IMR-90 (cell line): ENCODE measurements at regions not wholly inside any gene's neighbourhood (a gene's known extent, or its start where the extent isn't known, plus 50 kb on each side); places are given as distances from the start of the nearest gene placed in this dataset.

Experiments used
- ATAC-seq: fragments of 200-7000 bp; cut with Tn5 transposase; 2 replicates; pipeline ENCODE4 v1.9.1; 2020; ENCODE audit warnings: low read depth, mild to moderate bottlenecking, moderate library complexity
- BruUV-seq: library from RNA; stranded (reverse); fragments of 400-500 nt; replicated peaks from 2 replicates; lab custom pipeline; 2021; lab: Mats Ljungman, UMichigan
- CTCF ChIA-PET: fragments of 300-600 bp; formaldehyde crosslinking; extraction: SDS; loops from one replicate; lab custom pipeline; 2021; ENCODE audit warnings: antibody characterized with exemption; lab: Yijun Ruan, JAX
- POLR2A ChIA-PET: fragments of 300-600 bp; sonication (Branson Sonifier 250); formaldehyde crosslinking; loops from one replicate; lab custom pipeline; 2022; ENCODE audit warnings: antibody characterized with exemption; ENCODE audit not compliant: unreplicated experiment; lab: Charles Lee
- DNase-seq: peaks from one replicate; pipeline ENCODE4 v3.0.0; 2013
- H2AFZ ChIP-seq: replicated peaks from 2 replicates; pipeline ENCODE3; 2013; ENCODE audit warnings: low read length, mild to moderate bottlenecking; ENCODE audit not compliant: poor library complexity
- H2AK5ac ChIP-seq: 2 replicates; pipeline ENCODE4 v1.6.1; 2013; ENCODE audit warnings: low read depth, low read length, inconsistent platforms
- H2AK9ac ChIP-seq: replicated peaks from 2 replicates; pipeline ENCODE3; 2013; ENCODE audit warnings: mild to moderate bottlenecking, low read depth, low read length, moderate library complexity; ENCODE audit not compliant: poor library complexity
- H2BK120ac ChIP-seq: 2 replicates; pipeline ENCODE4 v1.6.1; 2013; ENCODE audit warnings: low read depth, low read length, inconsistent platforms
- H2BK15ac ChIP-seq: 3 replicates; pipeline ENCODE4 v1.6.1; 2013; ENCODE audit warnings: low read depth, low read length, inconsistent platforms
- H2BK20ac ChIP-seq: 2 replicates; pipeline ENCODE4 v1.6.1; 2013; ENCODE audit warnings: low read depth, mild to moderate bottlenecking, inconsistent platforms, low read length, moderate library complexity
- H2BK5ac ChIP-seq: 2 replicates; pipeline ENCODE4 v1.6.1; 2013; ENCODE audit warnings: mild to moderate bottlenecking, low read depth, low read length, inconsistent platforms; ENCODE audit not compliant: poor library complexity, severe bottlenecking
- H3K14ac ChIP-seq: replicated peaks from 2 replicates; pipeline ENCODE4 v1.6.1; 2013; ENCODE audit warnings: low read depth, low read length, inconsistent platforms
- H3K18ac ChIP-seq: 2 replicates; pipeline ENCODE4 v1.6.1; 2013; ENCODE audit warnings: low read depth, low read length, control low read depth
- H3K23ac ChIP-seq: 2 replicates; pipeline ENCODE4 v1.6.1; 2013; ENCODE audit warnings: low read depth, low read length, inconsistent platforms
- H3K27ac ChIP-seq: 2 replicates; pipeline ENCODE4 v1.5.1; 2013; ENCODE audit warnings: mild to moderate bottlenecking, control low read depth, low read length; ENCODE audit not compliant: insufficient read depth
- H3K27me3 ChIP-seq: 2 replicates; pipeline ENCODE4 v1.6.1; 2013; ENCODE audit warnings: low read length; ENCODE audit not compliant: control insufficient read depth, insufficient read depth
- H3K36me3 ChIP-seq: 2 replicates; pipeline ENCODE4 v1.6.1; 2013; ENCODE audit warnings: low read length, mixed read lengths; ENCODE audit not compliant: control insufficient read depth, insufficient read depth
- H3K4ac ChIP-seq: 2 replicates; pipeline ENCODE4 v1.6.1; 2013; ENCODE audit warnings: low read depth, low read length, inconsistent platforms
- H3K4me1 ChIP-seq: 2 replicates; pipeline ENCODE4 v1.6.1; 2013; ENCODE audit warnings: low read length, mixed read lengths; ENCODE audit not compliant: control insufficient read depth, insufficient read depth
- H3K4me2 ChIP-seq: 2 replicates; pipeline ENCODE4 v1.6.1; 2013; ENCODE audit warnings: low read depth, mild to moderate bottlenecking, control low read depth, low read length, moderate library complexity
- H3K4me3 ChIP-seq: 2 replicates; pipeline ENCODE4 v1.5.1; 2013; ENCODE audit warnings: low read depth, mild to moderate bottlenecking, control low read depth, low read length, moderate library complexity; ENCODE audit not compliant: insufficient read depth
- H3K56ac ChIP-seq: 2 replicates; pipeline ENCODE4 v1.6.1; 2013; ENCODE audit warnings: low read length, inconsistent platforms; ENCODE audit not compliant: insufficient read depth; ENCODE audit errors: extremely low read depth
- H3K79me1 ChIP-seq, 2 experiments: 2 replicates each; pipeline ENCODE4 v1.6.1; 2013; ENCODE audit warnings: low read length in 2 of 2, inconsistent platforms in 1 of 2, low read depth in 1 of 2
- H3K9ac ChIP-seq: 2 replicates; pipeline ENCODE4 v1.6.1; 2013; ENCODE audit warnings: low read depth, low read length, control low read depth
- H3K9me1 ChIP-seq: 2 replicates; pipeline ENCODE4 v1.6.1; 2013; ENCODE audit warnings: low read length, inconsistent platforms; ENCODE audit not compliant: insufficient read depth
- H3K9me3 ChIP-seq: 2 replicates; pipeline ENCODE4 v1.6.1; 2013; ENCODE audit warnings: low read length; ENCODE audit not compliant: control insufficient read depth, insufficient read depth
- H4K20me1 ChIP-seq: 2 replicates; pipeline ENCODE4 v1.6.1; 2013; ENCODE audit warnings: low read length, inconsistent platforms; ENCODE audit not compliant: insufficient read depth
- H4K5ac ChIP-seq: 2 replicates; pipeline ENCODE4 v1.6.1; 2013; ENCODE audit warnings: mild to moderate bottlenecking, low read depth, low read length, control low read depth
- H4K8ac ChIP-seq, 2 experiments: 2 replicates each; pipeline ENCODE4 v1.6.1; 2013; ENCODE audit warnings: low read depth in 2 of 2, low read length in 2 of 2, control low read depth in 1 of 2, inconsistent platforms in 1 of 2
- H4K91ac ChIP-seq: 2 replicates; pipeline ENCODE4 v1.6.1; 2013; ENCODE audit warnings: low read depth, low read length, inconsistent platforms; ENCODE audit not compliant: insufficient read depth
- BHLHE40 ChIP-seq: fragments of 150-350 bp; IDR thresholded peaks from 2 replicates; pipeline ENCODE4 v1.6.1; 2016; ENCODE audit warnings: mild to moderate bottlenecking, low read depth, low read length
- FOS ChIP-seq: fragments of 150-350 bp; IDR thresholded peaks from 2 replicates; pipeline ENCODE4 v1.6.1; 2016; ENCODE audit warnings: low read depth, low read length
- MAFK ChIP-seq: IDR thresholded peaks from 2 replicates; pipeline ENCODE4 v1.6.1; 2012; ENCODE audit warnings: low read depth, low read length, improper control_type of control experiment
- MXI1 ChIP-seq: IDR thresholded peaks from 2 replicates; pipeline ENCODE4 v1.6.1; 2012; ENCODE audit warnings: low read depth, mild to moderate bottlenecking, low read length, moderate library complexity, borderline replicate concordance
- RCOR1 ChIP-seq: IDR thresholded peaks from 2 replicates; pipeline ENCODE4 v1.6.1; 2012; ENCODE audit warnings: mild to moderate bottlenecking, low read length, improper control_type of control experiment; ENCODE audit not compliant: insufficient replicate concordance
- RFX5 ChIP-seq: IDR thresholded peaks from 2 replicates; pipeline ENCODE4 v1.8.0; 2012; ENCODE audit warnings: low read depth, mild to moderate bottlenecking, low read length, moderate library complexity
- WGBS, 2 experiments: methylation state at CpG; one replicate each; pipeline versions ENCODE4 v1.1.5 to v1.1.7; 2013; ENCODE audit warnings: missing lambda C conversion rate in 2 of 2; ENCODE audit not compliant: insufficient read length in 1 of 2; ENCODE audit errors: extremely low coverage in 2 of 2; 5-methylcytosine and 5-hydroxymethylcytosine counted together
- dilution Hi-C: fragments of 300-500 bp; cut with HindIII; formaldehyde crosslinking; loops from one replicate; pipeline ENCODE4 v1.14.3; 2018; ENCODE audit warnings: low sequenced_read_pairs; ENCODE audit not compliant: unreplicated experiment
- in situ Hi-C: fragments of 300-500 bp; cut with MboI; formaldehyde crosslinking; loops from 3 replicates; pipeline ENCODE4 v1.14.3; 2019; ENCODE audit warnings: low sequenced_read_pairs, inconsistent platforms, mixed read lengths
- intact Hi-C: fragments of 100-400 bp; cut with micrococcal nuclease; formaldehyde crosslinking; loops from 2 replicates; pipeline ENCODE4 v1.10.0; 2022

GRCh38 chrX:40439625-40440532 is 140.9 kb upstream of the ATP6AP2 start:
- Histone ChIP-seq H2BK20ac (no peak overlapping the region), H3K9me1 (no peaks in the 10 kb centered on the region), H3K9me3 (no peaks in the 10 kb centered on the region), H2BK120ac (no peak overlapping the region), H3K36me3 (no peaks in the 10 kb centered on the region), H3K14ac (no peak overlapping the region), H2BK5ac (no peak overlapping the region), H4K8ac (no peak overlapping the region), H4K91ac (no peak overlapping the region), H4K5ac (no peak overlapping the region), H3K4ac (no peak overlapping the region), H3K4me3 (no peak overlapping the region), H2AK9ac (no peak overlapping the region), H2AFZ (no peak overlapping the region), H3K27ac (no peak overlapping the region), H3K79me1 (no peaks in the 10 kb centered on the region), H2BK15ac (no peak overlapping the region), H3K4me1 (no peaks in the 10 kb centered on the region), H3K23ac (no peak overlapping the region), H3K18ac (no peak overlapping the region), H2AK5ac (no peak overlapping the region), H3K9ac (no peak overlapping the region), H4K20me1 (no peaks in the 10 kb centered on the region), H3K4me2 (no peak overlapping the region), H3K56ac (no peak overlapping the region), H3K27me3 (peaks cover 25% of the 10 kb centered on the region)
- intact Hi-C loops: no loop called here
- ChIA-PET CTCF (no interaction called here), POLR2A (no interaction called here)
- BruUV-seq: no TSS peak
- 73% methylated on average over 2 of the region's 9 CpGs; no CpG with 5 or more reads in 1 of the 2 experiments for WGBS, 2 experiments
- no peak for ATAC-seq
- no peak for DNase-seq
- in situ Hi-C loops: no loop called here
- no peak for TF ChIP-seq MXI1
- TF ChIP-seq RCOR1: no peak
- no peak for TF ChIP-seq FOS
- no peak for TF ChIP-seq BHLHE40
- no peak for TF ChIP-seq MAFK
- TF ChIP-seq RFX5: no peak
- dilution Hi-C loops: no loop called here
